Smooth muscle cell (in vitro differentiated cells): ENCODE measurements at regions not wholly inside any gene's neighbourhood (a gene's known extent, or its start where the extent isn't known, plus 50 kb on each side); places are given as distances from the start of the nearest gene placed in this dataset.

Source experiments
- DNase-seq: peaks from one replicate; lab custom pipeline; 2025; ENCODE audit not compliant: unreplicated experiment; lab: John Stamatoyannopoulos, UW
- H2AFZ ChIP-seq: fragments of 200-600 bp; sonication (generic); 2 replicates; pipeline ENCODE4 v1.6.0; 2016; ENCODE audit warnings: antibody characterized with exemption, low read depth, mild to moderate bottlenecking
- H3F3A ChIP-seq: fragments of 200-600 bp; sonication (generic); 2 replicates; pipeline ENCODE4 v1.6.0; 2017; ENCODE audit warnings: antibody characterized with exemption, low read depth
- H3K27ac ChIP-seq: fragments of 200-600 bp; sonication (generic); 2 replicates; pipeline ENCODE4 v1.5.1; 2016; ENCODE audit warnings: low read depth, mild to moderate bottlenecking
- H3K27me3 ChIP-seq: fragments of 200-600 bp; sonication (generic); 2 replicates; pipeline ENCODE4 v1.6.1; 2016; ENCODE audit warnings: low read depth, mild to moderate bottlenecking
- H3K36me3 ChIP-seq: fragments of 200-600 bp; sonication (generic); 2 replicates; pipeline ENCODE4 v1.5.1; 2016; ENCODE audit warnings: low read depth
- H3K4me1 ChIP-seq: fragments of 200-600 bp; sonication (generic); 2 replicates; pipeline ENCODE4 v1.5.1; 2016; ENCODE audit warnings: low read depth
- H3K4me2 ChIP-seq: fragments of 200-600 bp; sonication (generic); 2 replicates; pipeline ENCODE4 v1.6.0; 2016; ENCODE audit warnings: mild to moderate bottlenecking
- H3K4me3 ChIP-seq: fragments of 200-600 bp; sonication (generic); 2 replicates; pipeline ENCODE4 v1.5.1; 2016; ENCODE audit warnings: mild to moderate bottlenecking
- H3K79me2 ChIP-seq: fragments of 200-600 bp; sonication (generic); 2 replicates; pipeline ENCODE4 v1.6.0; 2016; ENCODE audit warnings: low read depth, mild to moderate bottlenecking
- H3K9ac ChIP-seq: fragments of 200-600 bp; sonication (generic); 2 replicates; pipeline ENCODE4 v1.6.0; 2016; ENCODE audit warnings: low read depth
- H3K9me3 ChIP-seq: fragments of 200-600 bp; sonication (generic); replicated peaks from 2 replicates; pipeline ENCODE4 v1.5.1; 2016; ENCODE audit warnings: low read depth
- H4K20me1 ChIP-seq: fragments of 200-600 bp; sonication (generic); 2 replicates; pipeline ENCODE4 v1.6.0; 2016; ENCODE audit warnings: low read depth
- WGBS: methylation state at CpG from one replicate; pipeline ENCODE4 v1.1.7; 2016; ENCODE audit warnings: low lambda C conversion rate; 5-methylcytosine and 5-hydroxymethylcytosine counted together
- TF ChIP-seq, protein P1 (sequence below): fragments of 200-600 bp; sonication (generic); IDR thresholded peaks from 2 replicates; pipeline ENCODE4 v1.5.1; 2017; ENCODE audit warnings: borderline replicate concordance, mild to moderate bottlenecking, antibody characterized with exemption; ENCODE audit not compliant: insufficient read depth, poor library complexity, severe bottlenecking

- no peaks in the 10 kb centered on the region for H3K79me2 ChIP-seq
- no peak overlapping the region for H3K4me3 ChIP-seq
- H3K36me3 ChIP-seq = no peaks in the 10 kb centered on the region
- H3K4me2 ChIP-seq = no peak overlapping the region
- H3K9ac ChIP-seq = no peak overlapping the region
- 88% methylated on average over 4 of the region's 4 CpGs for WGBS
- H2AFZ ChIP-seq = no peak overlapping the region
- H3K27ac ChIP-seq = no peak overlapping the region
- DNase-seq = no peak
- no peaks in the 10 kb centered on the region for H3K9me3 ChIP-seq
- TF ChIP-seq, protein P1, sequence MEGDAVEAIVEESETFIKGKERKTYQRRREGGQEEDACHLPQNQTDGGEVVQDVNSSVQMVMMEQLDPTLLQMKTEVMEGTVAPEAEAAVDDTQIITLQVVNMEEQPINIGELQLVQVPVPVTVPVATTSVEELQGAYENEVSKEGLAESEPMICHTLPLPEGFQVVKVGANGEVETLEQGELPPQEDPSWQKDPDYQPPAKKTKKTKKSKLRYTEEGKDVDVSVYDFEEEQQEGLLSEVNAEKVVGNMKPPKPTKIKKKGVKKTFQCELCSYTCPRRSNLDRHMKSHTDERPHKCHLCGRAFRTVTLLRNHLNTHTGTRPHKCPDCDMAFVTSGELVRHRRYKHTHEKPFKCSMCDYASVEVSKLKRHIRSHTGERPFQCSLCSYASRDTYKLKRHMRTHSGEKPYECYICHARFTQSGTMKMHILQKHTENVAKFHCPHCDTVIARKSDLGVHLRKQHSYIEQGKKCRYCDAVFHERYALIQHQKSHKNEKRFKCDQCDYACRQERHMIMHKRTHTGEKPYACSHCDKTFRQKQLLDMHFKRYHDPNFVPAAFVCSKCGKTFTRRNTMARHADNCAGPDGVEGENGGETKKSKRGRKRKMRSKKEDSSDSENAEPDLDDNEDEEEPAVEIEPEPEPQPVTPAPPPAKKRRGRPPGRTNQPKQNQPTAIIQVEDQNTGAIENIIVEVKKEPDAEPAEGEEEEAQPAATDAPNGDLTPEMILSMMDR = no peak
- H4K20me1 ChIP-seq = no peaks in the 10 kb centered on the region
- H3F3A ChIP-seq = no peaks in the 10 kb centered on the region
- H3K4me1 ChIP-seq = no peaks in the 10 kb centered on the region
- no peaks in the 10 kb centered on the region for H3K27me3 ChIP-seq
Observed at GRCh38 chr4:180805101-180805500, 1438.1 kb upstream of the TENM3 start.

DNA sequence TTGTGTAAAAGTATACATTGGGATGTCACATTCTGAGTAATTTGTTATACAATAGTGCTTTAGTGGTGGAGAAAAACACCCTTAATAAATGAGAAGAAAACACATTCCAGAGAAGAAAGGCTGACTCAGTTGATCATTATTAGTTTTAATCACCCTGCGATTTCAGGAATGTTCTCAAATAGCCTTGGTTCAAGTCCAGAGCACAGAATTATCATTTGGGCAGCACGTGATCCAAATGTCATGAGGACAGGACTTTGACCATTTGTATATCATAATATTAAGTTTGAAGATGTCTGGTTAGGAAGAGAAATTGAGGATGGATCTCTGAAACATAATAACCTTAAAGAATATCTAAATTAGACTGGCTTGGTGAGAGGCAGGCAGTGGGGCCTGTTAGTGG is 1434.3 kb upstream of the TENM3 start:
- Histone ChIP-seq H3K9me3 (no peaks in the 10 kb centered on the region), H3K4me2 (peak overlapping the region; percentile 40), H3K9ac (no peak overlapping the region), H3K27me3 (no peaks in the 10 kb centered on the region), H3K4me1 (no peaks in the 10 kb centered on the region), H3K79me2 (no peaks in the 10 kb centered on the region), H3K27ac (no peak overlapping the region), H2AFZ (no peak overlapping the region), H4K20me1 (no peaks in the 10 kb centered on the region), H3F3A (no peaks in the 10 kb centered on the region), H3K4me3 (no peak overlapping the region), H3K36me3 (no peaks in the 10 kb centered on the region)
- TF ChIP-seq, protein P1 = no peak
- DNase-seq = no peak
- WGBS = 49% methylated on average over 2 of the region's 2 CpGs

DNA sequence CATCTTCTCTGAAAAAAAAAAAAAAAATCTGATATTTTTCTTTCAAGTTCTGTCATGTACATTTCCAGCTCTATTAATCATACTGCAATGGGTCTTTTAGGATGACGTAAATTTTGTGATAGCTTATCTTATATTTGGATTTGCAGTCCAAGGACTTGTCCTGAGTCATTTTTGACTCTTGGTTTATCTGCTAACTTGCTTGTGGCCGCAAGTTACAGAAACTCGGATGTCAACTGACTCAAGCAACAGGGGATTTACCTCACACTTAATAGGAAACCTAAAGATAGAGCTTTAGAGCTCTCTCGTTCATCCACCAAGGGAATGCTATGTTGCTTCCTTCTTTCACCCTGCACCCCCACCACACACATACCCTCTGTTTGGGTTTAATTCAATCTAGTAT is 1433.8 kb upstream of the TENM3 start:
- H3K79me2 ChIP-seq = no peaks in the 10 kb centered on the region
- WGBS = 12% methylated on average over 4 of the region's 4 CpGs
- no peak overlapping the region for H3K9ac ChIP-seq
- H3K9me3 ChIP-seq = no peaks in the 10 kb centered on the region
- no peaks in the 10 kb centered on the region for H4K20me1 ChIP-seq
- H2AFZ ChIP-seq = no peak overlapping the region
- H3K4me3 ChIP-seq = no peak overlapping the region
- H3K27ac ChIP-seq = no peak overlapping the region
- no peaks in the 10 kb centered on the region for H3K27me3 ChIP-seq
- no peaks in the 10 kb centered on the region for H3F3A ChIP-seq
- H3K4me1 ChIP-seq = no peaks in the 10 kb centered on the region
- peak overlapping the region; percentile 40 for H3K4me2 ChIP-seq
- H3K36me3 ChIP-seq = no peaks in the 10 kb centered on the region
- TF ChIP-seq, protein P1 = no peak
- no peak for DNase-seq

DNA sequence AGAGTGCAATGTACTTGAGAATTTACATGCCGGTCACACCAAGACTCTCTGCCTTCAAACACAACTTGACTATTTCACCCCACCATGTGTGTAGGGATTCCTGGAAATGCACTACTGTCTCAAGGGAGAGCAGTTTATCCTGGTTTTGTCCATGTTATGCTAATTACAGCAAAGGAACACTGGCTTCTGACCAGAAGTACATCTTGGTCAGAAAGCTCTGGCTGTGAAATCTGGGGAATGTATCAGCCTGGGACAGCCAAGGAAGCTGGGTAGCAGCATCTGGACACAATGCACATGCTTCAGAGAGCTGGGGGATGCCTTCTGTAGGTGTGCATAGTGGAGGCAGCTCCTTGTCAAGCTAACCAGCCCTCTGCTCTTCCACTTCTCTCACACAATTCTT is 1432.6 kb upstream of the TENM3 start:
- no peaks in the 10 kb centered on the region for H3K4me1 ChIP-seq
- no peaks in the 10 kb centered on the region for H3K79me2 ChIP-seq
- H3K9ac ChIP-seq = no peak overlapping the region
- H2AFZ ChIP-seq = no peak overlapping the region
- no peaks in the 10 kb centered on the region for H3K9me3 ChIP-seq
- H4K20me1 ChIP-seq = no peaks in the 10 kb centered on the region
- no peaks in the 10 kb centered on the region for H3F3A ChIP-seq
- WGBS = 100% methylated on average over 1 of the region's 1 CpG
- TF ChIP-seq, protein P1 = no peak
- no peak overlapping the region for H3K27ac ChIP-seq
- peak overlapping the region; percentile 40 for H3K4me2 ChIP-seq
- DNase-seq = no peak
- no peaks in the 10 kb centered on the region for H3K36me3 ChIP-seq
- H3K27me3 ChIP-seq = no peaks in the 10 kb centered on the region
- H3K4me3 ChIP-seq = no peak overlapping the region
